Left ventricle myocardium superior (tissue), 1 donor: ENCODE measurements at regions not wholly inside any gene's neighbourhood (a gene's known extent, or its start where the extent isn't known, plus 50 kb on each side); places are given as distances from the start of the nearest gene placed in this dataset.
A peak's percentile ranks its signal among the peaks of the same experiment; 100 is the strongest.

Experiments used
- ATAC-seq: fragments of 200-7000 bp; cut with Tn5 transposase; one replicate; pipeline ENCODE4 v1.9.1; 2020; ENCODE audit warnings: mild to moderate bottlenecking, moderate library complexity
- DNase-seq: peaks from one replicate; pipeline ENCODE4 v3.0.0-alpha.2; 2020
- intact Hi-C: fragments of 100-400 bp; cut with micrococcal nuclease; formaldehyde crosslinking; loops from one replicate; pipeline ENCODE4 v1.11.0; 2022
- donor health status: DM: no; HTN: yes; CAD: no; lungs with severe emphysema.

DNA sequence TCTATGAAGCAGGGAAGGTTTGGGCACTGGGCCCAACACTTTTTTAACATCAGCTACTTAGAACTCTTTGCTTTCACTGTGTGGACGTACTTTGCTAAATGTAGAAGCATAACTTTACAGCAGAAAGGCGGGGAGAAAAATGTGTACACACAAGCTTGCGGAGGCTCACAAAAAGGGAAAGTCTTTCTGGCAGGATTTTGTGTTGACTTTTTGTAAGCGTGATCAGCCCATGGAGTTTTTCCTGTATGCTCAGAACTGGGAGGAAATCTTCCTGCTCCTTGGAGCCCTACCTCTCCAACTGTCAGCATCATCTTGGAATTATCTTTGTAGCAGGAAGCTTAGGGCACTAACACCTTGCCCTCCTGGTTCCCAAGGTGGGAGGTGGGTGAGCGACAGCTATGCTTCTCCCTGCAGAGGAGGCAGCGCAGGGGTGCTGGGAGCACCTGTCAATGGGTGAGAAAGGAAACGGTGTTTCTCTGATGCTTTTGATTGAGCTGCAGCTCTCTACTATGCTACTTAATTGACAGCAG is 321.9 kb downstream of the GADD45G start:
- DNase-seq (no peak), ATAC-seq (no peak)
- intact Hi-C loops: no loop called here

DNA sequence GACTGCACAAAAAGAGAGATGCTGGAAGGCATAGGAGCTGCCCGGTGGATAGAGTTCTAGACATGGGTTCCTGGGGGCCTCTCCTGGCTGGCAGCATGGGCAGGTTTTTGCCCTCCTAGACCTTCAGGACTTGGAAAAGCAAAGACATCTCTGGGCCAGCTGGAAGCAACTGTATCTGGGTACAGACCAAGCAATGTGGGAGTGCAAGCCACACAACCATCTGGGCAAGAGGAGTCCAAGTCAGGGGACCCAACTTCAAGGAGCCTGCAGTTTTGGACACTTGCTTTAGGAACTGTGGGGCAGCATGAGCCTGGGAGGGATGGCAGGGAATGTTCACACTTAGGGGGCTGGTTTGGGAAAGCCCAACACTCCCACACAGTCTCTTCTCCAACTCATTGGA is 323.3 kb downstream of the GADD45G start:
- DNase-seq: no peak
- no peak for ATAC-seq
- intact Hi-C loops: no loop called here

DNA sequence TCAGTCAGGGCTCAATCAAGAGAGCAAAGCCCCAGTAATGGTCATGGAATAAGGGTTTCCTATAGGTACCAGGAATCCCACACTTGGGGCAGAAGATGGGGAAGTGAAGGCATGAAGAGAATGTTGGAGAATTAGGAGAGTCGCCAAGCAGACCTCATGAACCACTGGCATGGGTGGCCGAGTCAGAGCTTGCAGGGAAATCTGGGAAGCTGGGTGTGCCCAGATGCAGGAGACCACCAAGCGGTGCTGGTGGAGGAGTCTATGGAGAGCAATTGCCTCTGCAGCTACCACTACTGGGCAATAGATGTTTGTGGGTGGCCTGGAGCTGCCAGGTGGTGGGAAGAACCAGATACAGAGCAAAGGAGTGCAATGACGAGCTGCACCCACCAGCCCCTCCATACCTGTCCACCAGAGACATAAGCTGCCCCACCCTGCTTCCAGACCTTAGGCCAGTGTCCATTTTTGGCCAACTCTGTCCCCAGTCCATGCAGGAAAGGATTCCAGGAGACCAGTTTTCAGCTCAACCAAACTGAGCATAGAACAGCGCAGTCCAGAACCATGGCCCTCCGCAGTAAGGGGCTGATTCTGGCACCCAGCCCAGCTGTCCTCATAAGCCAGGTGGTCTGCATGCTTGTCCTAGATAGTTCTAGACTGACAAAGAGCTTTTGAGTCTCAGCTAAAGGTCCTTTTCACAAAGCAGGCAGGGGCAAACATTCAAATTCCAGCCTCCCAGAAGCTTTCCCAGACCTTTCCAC is 323.9 kb downstream of the GADD45G start:
- intact Hi-C loops: no loop called here
- ATAC-seq: no peak
- no peak for DNase-seq

DNA sequence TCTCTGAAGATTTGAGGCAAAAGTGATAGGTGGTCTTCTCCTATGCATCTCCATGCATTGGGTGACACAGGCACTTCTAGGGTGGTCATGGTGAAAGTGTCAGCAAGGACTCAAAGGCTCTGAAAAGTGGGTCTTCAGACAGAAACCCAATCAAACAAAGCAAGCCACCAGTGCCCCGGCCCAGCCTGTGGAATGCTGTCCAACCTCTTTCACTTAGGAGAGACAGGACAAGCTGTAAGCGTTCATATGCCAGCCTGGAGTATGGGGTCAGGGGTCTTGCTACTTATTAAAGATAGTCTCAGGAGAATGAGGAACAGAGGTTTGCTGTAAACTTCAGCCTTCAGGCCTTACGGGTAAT is 324.5 kb downstream of the GADD45G start:
- DNase-seq (no peak), ATAC-seq (no peak)
- intact Hi-C loops: no loop called here

DNA sequence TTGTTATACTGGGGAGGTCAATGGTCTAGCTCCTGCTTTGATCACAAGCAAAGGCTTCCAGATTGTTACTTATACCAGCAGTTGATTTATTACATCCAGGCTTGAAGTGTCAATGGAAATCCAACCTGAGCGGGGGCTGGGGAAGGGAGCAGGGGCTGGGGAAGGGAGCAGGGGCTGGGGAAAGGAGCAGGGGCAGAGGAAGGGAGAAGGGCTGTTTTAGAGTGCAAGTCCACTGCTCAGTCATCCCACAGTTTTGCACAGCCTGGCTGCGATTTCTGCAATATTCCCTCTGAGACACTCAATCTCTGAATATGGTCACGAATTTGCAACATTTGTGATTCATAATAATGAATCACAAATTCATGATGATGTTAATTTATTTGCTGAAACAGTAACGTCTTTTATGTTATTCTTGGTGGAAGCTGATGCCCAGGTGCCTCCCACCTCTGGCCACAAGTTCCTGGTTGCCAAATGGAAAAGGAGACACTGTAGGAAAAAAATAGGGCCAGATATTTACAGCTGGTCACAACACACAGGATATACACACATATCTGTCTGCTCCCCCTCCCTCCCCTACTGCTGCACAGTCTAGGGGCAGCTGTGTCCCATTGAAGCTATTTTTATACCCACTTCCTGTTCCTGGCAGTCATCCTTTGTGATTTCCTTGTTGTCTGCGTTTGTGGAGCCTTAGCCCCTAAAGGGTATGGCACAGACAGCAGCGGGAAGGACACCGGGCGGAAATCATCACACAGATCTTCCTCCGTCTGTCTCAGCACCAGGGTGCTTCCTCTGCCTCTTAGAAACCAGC is 325.1 kb downstream of the GADD45G start:
- intact Hi-C loops: no loop called here
- DNase-seq (peak; percentile 55), ATAC-seq (peak; percentile 88)

DNA sequence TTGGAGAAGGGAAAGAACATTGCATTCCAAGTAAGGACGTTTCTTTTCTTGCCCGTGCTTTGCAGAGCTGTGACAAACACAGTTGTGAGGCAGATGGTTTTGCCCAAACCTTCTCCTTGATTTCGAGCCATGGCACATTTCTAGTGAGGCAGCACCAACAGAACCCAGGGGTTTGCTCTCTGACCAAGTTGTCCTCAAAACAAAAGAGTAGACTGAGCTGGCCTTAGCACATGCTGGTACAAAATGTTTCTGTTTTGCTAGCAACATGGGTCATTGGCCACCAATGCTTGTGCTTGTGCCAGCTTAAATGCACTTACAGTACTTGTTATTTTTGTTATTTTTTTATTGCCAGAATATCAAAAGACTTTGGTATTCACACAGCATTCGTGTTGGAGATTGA is 328.8 kb downstream of the GADD45G start:
- no peak for DNase-seq
- no peak for ATAC-seq
- intact Hi-C loops: no loop called here

DNA sequence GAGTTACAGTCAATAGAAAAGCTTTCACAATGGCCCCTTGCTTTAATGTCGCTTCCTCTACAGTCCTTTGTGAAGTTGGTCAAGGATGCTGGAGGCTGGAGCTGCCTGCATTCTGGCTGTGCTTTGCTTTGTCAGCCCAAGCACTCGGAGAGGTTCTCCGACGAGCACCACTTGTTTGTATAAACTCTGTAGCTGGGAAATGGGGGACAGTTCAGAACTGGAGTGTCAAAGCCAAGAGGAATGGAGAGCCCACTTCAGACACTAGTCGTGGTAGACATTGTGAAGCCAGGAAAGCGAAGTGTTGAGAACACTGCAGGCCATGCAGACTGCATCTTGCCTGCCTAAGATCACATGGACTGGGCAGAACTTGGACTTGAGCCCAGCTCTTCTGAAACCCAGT is 330.3 kb downstream of the GADD45G start:
- ATAC-seq (no peak), DNase-seq (no peak)
- intact Hi-C loops: no loop called here

DNA sequence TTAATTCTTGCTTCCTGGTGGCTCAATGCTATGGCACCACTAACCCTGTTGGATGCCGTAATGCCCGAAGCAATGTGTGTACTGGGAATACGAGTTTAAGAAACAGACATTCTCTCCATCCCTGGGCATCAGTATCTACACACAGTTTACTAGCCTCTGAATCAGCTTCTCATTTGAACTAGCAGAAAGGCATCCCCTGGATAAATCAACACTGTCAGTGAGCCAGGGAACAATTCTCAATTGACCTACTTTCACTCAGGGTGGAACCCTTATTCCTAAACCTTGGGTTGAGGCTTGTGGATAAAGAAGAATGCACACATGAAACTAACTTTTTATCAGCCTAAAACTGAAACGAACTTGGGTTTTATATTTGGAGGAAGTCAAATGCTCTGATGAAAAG is 331.0 kb downstream of the GADD45G start:
- intact Hi-C loops: no loop called here
- ATAC-seq: peak; percentile 28
- no peak for DNase-seq

DNA sequence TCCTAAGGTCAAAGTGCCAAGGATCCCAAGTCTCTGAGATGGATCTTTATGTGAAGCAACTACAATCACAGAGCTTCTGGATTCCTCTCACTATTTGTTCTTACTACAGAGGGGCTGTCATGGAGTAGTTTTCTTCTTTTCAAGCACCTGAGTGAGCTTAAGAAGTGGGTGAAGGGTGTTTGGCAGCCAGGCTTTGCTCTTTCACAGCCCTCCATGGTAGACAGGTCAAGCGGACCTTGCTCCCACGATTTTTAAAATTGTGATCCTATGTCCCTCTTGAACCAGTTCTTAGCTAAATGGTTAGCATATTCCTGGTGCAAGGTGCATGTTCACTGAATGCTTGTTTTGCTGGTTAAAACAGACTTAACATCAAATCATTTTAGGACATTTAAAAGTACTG is 332.2 kb downstream of the GADD45G start:
- ATAC-seq (no peak), DNase-seq (no peak)
- intact Hi-C loops: no loop called here

DNA sequence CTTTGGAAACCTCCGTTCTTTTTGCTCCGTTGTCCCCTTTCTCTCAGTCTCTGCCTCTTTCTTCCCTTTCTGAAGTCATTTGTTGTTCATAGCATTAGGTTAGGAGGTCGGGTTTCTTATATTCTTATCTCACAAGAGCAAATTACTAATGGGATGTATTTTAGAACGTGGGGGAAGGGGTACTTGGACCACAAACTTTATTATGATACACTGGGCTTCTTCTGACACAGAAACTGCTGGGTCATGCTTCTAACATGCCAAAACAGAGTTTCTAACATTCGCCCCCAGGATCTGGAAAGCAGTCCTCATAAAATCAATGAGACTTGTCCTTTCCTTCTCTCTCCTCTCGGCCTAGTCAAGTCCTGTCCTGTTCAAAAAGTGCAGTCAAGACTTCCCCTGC is 334.4 kb downstream of the GADD45G start:
- intact Hi-C loops: no loop called here
- no peak for ATAC-seq
- DNase-seq: no peak

DNA sequence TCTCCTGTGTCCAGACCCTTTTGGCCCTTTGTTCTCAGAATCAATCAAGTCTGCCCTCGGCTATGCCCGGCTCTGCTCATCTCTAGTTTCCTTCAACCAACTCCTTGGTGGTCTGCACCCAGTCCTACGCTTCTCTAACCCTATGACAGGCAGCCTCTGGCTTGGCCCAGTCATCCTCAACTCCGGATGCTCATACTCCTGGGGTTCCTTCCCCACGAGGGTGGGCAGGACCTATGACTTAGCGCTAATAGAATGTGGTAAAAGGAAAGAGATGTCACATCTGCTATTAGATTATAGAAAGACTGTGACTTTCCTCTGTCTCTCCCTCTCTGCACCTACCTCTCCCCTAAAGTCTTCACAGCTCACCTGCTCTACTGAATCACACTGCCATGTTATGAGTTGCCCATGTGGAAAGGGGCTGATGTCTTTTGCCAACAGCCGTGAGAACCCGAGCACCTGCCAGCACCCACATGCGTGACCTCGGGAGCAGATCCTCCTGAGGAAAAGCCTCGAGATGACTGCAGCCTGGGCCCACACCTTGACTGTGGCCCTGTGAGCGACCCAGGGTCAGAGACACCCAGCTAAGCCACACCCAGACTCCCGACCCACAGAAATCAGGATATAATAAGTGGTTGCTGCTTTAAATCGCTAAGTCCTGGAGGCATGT is 334.9 kb downstream of the GADD45G start:
- DNase-seq: no peak
- ATAC-seq: no peak
- intact Hi-C loops: no loop called here

DNA sequence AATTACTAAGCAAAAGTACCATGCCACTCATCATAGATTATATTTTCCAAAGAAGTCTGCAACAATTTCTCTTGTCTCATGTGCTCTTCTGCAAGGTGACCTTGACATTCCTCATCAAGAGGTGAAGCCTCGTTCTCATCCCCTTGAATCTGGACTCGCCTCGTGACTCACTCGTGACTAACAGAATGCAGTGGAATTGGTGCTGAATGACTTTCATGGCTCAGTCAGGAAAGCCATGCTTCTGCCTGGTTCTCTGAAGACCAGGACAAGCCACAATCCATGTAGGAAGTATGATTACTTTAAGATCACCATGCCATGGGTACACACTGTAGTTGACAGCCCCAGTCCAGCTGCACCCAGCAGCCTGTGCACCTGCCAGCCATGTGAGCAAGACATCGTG is 335.8 kb downstream of the GADD45G start:
- DNase-seq (no peak), ATAC-seq (no peak)
- intact Hi-C loops: no loop called here

DNA sequence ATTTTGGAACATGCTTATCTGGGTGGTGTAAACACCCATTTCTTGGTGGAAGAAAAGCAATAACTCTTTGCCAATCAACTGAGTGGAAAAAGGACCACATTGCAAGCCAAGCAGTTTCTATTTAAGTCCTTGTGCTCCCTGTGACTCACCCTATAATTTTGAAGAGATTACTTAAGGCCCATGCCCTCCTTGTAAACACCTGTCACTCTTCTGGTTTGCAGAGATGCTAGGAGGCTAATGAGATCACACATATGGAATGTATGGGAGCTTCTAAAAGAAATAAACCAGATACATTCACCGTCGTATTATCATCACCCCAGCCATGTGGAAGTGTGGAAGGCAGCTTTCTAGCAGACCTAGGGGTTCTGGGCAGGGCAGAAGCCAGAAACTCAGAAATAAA is 337.1 kb downstream of the GADD45G start:
- DNase-seq (no peak), ATAC-seq (peak; percentile 83)
- intact Hi-C loops: no loop called here

DNA sequence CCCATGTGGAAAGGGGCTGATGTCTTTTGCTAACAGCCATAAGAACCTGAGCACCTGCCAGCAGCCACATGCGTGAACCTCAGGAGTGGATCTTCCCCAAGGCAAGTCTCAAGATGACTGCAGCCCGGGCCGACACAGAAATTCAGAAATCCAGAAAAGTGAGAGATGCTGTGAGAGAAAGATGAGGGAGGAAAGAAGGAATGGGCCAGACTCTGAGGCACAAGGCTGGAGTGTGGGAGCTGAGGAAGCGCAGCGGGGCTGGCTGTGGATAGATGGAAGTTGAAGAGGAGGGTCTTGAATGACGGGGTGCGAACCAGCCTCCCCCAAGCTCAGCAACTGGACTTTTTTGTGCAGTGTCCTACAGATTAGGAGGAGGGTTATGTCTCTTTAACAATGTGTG is 337.8 kb downstream of the GADD45G start:
- DNase-seq: no peak
- intact Hi-C loops: no loop called here
- ATAC-seq: no peak

DNA sequence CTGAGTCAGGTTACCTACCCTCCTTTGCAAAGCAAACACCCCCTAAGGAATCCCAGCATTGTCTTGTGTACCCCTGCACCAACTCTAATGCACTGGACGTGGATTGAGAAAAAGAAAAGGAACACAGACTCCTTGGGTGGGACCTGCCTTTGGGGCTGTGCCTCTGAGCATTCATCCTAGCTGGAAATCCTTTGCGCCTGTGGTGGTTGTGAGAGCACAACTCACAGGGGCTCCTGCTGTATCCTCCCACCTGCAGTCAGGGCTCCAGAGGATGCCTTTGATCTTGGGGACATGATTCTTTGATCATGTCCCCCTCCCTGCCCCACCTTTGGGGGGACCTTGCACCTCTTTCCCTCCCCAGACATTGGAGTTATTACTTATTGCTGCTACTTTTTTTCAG is 338.5 kb downstream of the GADD45G start:
- ATAC-seq (no peak), DNase-seq (no peak)
- intact Hi-C loops: no loop called here

DNA sequence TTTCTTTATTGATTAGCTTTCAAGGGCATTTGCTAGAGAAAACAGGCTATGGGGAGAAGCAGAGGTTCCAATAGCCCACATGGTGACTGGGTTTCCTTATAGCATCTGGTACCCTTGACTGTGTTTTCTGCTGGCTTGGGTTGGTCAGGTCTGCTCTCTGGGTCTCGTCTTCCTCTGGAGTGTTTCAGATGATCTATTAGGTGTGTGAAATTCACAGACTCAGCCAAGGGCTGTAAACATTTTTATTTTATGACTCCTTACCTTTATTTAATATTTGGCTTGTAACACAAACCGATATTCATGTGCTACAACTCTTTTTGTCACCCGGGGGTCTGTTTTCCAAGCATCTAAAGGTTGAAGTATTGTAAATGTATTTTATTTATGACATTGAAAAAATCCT is 338.9 kb downstream of the GADD45G start:
- DNase-seq (no peak), ATAC-seq (no peak)
- intact Hi-C loops: no loop called here

DNA sequence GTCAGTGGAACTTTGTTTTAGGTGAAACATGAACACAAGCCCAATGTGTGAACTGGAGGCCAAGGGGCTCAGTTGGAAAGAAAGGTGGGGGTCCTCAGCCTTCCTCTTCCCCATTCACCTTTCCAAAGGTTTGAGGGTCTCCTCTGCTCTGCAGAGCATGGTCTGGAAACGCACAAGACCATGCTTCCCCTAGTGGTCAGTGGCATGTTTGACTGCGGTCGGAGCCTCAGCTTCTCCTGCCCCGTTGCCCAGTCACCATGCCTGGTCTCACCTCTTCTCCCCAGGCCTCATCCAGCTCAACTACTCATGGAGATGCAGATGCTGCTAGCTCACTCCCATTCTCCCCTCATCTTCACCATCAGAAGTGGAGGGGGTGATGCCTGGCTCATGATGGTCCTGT is 340.3 kb downstream of the GADD45G start:
- ATAC-seq (no peak), DNase-seq (peak; percentile 28)
- intact Hi-C loops: no loop called here

DNA sequence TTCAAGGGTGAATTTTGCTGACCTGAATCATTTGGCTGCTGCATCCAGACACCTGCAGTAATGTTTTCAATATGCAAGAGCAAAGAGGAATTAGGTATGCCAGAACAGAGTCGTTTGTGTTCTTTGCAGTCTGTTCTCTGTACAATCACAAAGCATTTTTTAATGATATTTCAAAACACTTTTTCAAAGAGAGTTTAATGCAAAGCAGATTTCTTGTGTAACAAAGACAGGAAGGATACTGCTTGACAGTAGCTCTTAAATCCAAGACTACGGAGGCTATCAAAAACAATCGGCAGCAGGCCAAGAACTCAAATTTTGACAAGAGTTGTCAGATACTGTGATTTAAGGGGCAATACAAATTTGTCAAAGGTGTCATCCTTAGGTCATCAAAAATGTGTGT is 341.9 kb downstream of the GADD45G start:
- intact Hi-C loops: no loop called here
- no peak for ATAC-seq
- DNase-seq: no peak

DNA sequence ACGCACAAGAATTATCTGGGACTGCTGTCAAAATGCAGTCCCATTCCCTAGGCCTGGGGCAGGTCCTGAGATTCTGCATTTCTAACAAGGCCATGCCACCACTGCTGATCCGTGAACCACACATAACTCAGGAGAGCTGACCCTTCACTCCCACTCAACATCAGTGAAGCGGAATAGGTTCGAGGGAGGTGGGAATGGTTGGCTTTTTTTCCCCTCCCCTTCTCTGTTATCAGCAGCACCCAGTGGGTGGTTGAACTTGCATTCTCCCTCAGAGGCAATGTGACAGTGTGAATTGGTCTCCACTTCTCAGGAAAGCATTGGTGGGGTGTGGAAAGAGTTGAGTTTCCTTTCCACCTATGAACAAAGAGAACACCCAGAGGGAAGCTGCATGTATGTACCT is 344.3 kb downstream of the GADD45G start:
- ATAC-seq: no peak
- intact Hi-C loops: no loop called here
- DNase-seq: no peak

DNA sequence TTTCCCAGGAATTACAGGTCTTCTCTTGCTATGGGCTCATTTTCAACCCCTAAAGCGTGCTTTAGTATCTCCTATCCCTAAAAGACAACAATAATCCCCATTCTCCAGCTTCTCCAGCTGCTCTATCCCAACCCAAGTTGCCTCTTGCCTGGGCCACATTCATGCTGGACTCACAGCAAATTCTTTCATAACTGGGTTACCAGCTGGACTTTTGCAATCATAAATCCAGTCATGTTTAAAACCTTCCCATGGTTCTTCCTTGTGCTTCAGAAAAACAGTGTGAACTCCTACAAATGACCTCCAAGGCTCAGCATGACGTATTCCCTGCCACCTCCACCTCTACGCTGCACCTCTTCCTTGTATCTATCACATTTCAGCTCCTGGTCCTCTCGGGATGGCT is 346.9 kb downstream of the GADD45G start:
- intact Hi-C loops: no loop called here
- no peak for ATAC-seq
- DNase-seq: no peak
